ENCODE measurements at regions not wholly inside any gene's neighbourhood (a gene's known extent, or its start where the extent isn't known, plus 50 kb on each side); places are given as distances from the start of the nearest gene placed in this dataset.

DNA sequence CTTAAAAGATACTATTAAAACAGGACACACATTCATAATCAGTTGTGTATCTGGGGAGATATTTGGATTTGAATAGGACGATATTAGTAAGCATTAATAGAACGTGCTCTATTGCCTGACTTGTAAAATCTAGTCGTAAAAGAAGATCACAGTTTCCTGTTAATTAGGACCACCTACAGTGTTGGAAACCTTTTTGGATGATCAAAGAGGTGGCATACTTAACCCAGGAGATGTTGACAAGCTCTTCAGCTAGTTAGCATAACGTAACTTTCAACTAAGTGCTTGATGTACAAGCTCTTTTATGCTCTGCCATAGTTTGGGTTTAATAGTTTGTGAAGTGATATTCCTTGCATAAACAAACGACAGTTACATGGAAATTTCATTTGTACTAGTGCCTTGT, 293.3 kb upstream of the NR5A2 start:
- no peak for ATAC-seq (ENCODE audit: insufficient read depth, low read depth)
- TF ChIP-seq EZH2 (IDR thresholded peaks at IDR 0.05; ENCODE audit: borderline replicate concordance, low read depth, low read length, severe bottlenecking), result no peak
- TF ChIP-seq, protein P1, sequence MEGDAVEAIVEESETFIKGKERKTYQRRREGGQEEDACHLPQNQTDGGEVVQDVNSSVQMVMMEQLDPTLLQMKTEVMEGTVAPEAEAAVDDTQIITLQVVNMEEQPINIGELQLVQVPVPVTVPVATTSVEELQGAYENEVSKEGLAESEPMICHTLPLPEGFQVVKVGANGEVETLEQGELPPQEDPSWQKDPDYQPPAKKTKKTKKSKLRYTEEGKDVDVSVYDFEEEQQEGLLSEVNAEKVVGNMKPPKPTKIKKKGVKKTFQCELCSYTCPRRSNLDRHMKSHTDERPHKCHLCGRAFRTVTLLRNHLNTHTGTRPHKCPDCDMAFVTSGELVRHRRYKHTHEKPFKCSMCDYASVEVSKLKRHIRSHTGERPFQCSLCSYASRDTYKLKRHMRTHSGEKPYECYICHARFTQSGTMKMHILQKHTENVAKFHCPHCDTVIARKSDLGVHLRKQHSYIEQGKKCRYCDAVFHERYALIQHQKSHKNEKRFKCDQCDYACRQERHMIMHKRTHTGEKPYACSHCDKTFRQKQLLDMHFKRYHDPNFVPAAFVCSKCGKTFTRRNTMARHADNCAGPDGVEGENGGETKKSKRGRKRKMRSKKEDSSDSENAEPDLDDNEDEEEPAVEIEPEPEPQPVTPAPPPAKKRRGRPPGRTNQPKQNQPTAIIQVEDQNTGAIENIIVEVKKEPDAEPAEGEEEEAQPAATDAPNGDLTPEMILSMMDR (IDR thresholded peaks at IDR 0.05; ENCODE audit: borderline replicate concordance, extremely low read depth, low read length, poor library complexity, severe bottlenecking), result no peak
- Histone ChIP-seq H3K27ac (ENCODE audit: low read length) (no peak overlapping the region), H3K27me3 (ENCODE audit: insufficient read depth, low read length, poor library complexity) (no peaks in the 10 kb centered on the region), H3K4me3 (ENCODE audit: low read depth in 1 of 2, low read length in 2 of 2) (no peak overlapping the region), H4K20me1 (ENCODE audit: insufficient read depth, low read length) (no peaks in the 10 kb centered on the region), H3K4me1 (ENCODE audit: insufficient read depth, low read length) (no peaks in the 10 kb centered on the region), H3K36me3 (ENCODE audit: insufficient read depth, low read length) (no peaks in the 10 kb centered on the region), H3K4me2 (ENCODE audit: insufficient read depth, low read length) (no peak overlapping the region), H3K79me2 (ENCODE audit: insufficient read depth, low read length) (no peaks in the 10 kb centered on the region), H3K9me3 (ENCODE audit: insufficient read depth, low read length, severe bottlenecking) (no peaks in the 10 kb centered on the region), H2AFZ (ENCODE audit: low read depth, low read length) (no peak overlapping the region), H3K9ac (ENCODE audit: low read depth, low read length) (no peak overlapping the region)
- no peak for DNase-seq

DNA sequence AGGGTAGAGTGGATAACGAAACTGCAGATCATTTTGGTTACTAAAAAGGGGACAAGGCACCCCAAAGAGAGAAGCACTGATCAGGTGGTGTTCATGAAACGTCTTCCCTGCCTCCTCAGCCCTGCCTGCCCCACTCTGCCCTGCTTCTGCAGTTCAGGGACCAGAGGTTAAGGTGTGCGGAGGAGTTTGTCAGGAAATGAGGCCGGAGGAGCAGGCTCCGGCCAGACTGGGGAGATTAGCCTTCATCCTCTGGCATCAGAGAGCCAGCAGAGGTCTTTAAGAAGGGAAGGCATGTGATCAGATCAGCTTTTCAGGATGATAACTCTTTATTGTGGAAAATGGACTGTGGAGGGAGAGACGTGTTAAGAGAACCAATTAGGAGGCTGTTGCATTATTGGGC, 291.9 kb upstream of the NR5A2 start:
- no peaks in the 10 kb centered on the region for H3K36me3 ChIP-seq (ENCODE audit: insufficient read depth, low read length)
- no peak overlapping the region for H3K27ac ChIP-seq (ENCODE audit: low read length)
- DNase-seq (no peak), ATAC-seq (ENCODE audit: insufficient read depth, low read depth) (no peak)
- TF ChIP-seq, protein P1 (IDR thresholded peaks at IDR 0.05; ENCODE audit: borderline replicate concordance, extremely low read depth, low read length, poor library complexity, severe bottlenecking), result no peak
- TF ChIP-seq EZH2 (IDR thresholded peaks at IDR 0.05; ENCODE audit: borderline replicate concordance, low read depth, low read length, severe bottlenecking), result no peak
- no peak overlapping the region for H3K4me3 ChIP-seq (ENCODE audit: low read depth in 1 of 2, low read length in 2 of 2)
- H2AFZ ChIP-seq (ENCODE audit: low read depth, low read length), result no peak overlapping the region
- no peak overlapping the region for H3K9ac ChIP-seq (ENCODE audit: low read depth, low read length)
- H3K9me3 ChIP-seq (ENCODE audit: insufficient read depth, low read length, severe bottlenecking), result no peaks in the 10 kb centered on the region
- peaks cover 4% of the 10 kb centered on the region for H3K27me3 ChIP-seq (ENCODE audit: insufficient read depth, low read length, poor library complexity)
- no peaks in the 10 kb centered on the region for H4K20me1 ChIP-seq (ENCODE audit: insufficient read depth, low read length)
- no peaks in the 10 kb centered on the region for H3K4me1 ChIP-seq (ENCODE audit: insufficient read depth, low read length)
- no peaks in the 10 kb centered on the region for H3K79me2 ChIP-seq (ENCODE audit: insufficient read depth, low read length)
- H3K4me2 ChIP-seq (ENCODE audit: insufficient read depth, low read length), result no peak overlapping the region

- no peak overlapping the region for H3K4me3 ChIP-seq (ENCODE audit: low read depth in 1 of 2, low read length in 2 of 2)
- H2AFZ ChIP-seq (ENCODE audit: low read depth, low read length), result no peak overlapping the region
- H4K20me1 ChIP-seq (ENCODE audit: insufficient read depth, low read length), result no peaks in the 10 kb centered on the region
- no peak overlapping the region for H3K27ac ChIP-seq (ENCODE audit: low read length)
- DNase-seq (no peak), ATAC-seq (ENCODE audit: insufficient read depth, low read depth) (no peak)
- no peak overlapping the region for H3K4me2 ChIP-seq (ENCODE audit: insufficient read depth, low read length)
- no peaks in the 10 kb centered on the region for H3K79me2 ChIP-seq (ENCODE audit: insufficient read depth, low read length)
- H3K36me3 ChIP-seq (ENCODE audit: insufficient read depth, low read length), result no peaks in the 10 kb centered on the region
- peaks cover 4% of the 10 kb centered on the region for H3K27me3 ChIP-seq (ENCODE audit: insufficient read depth, low read length, poor library complexity)
- no peak overlapping the region for H3K9ac ChIP-seq (ENCODE audit: low read depth, low read length)
- H3K9me3 ChIP-seq (ENCODE audit: insufficient read depth, low read length, severe bottlenecking), result no peaks in the 10 kb centered on the region
- no peaks in the 10 kb centered on the region for H3K4me1 ChIP-seq (ENCODE audit: insufficient read depth, low read length)
- TF ChIP-seq, protein P1 (IDR thresholded peaks at IDR 0.05; ENCODE audit: borderline replicate concordance, extremely low read depth, low read length, poor library complexity, severe bottlenecking), result no peak
- TF ChIP-seq EZH2 (IDR thresholded peaks at IDR 0.05; ENCODE audit: borderline replicate concordance, low read depth, low read length, severe bottlenecking), result no peak
Observed at GRCh38 chr1:199736646-199737045, 290.9 kb upstream of the NR5A2 start.

DNA sequence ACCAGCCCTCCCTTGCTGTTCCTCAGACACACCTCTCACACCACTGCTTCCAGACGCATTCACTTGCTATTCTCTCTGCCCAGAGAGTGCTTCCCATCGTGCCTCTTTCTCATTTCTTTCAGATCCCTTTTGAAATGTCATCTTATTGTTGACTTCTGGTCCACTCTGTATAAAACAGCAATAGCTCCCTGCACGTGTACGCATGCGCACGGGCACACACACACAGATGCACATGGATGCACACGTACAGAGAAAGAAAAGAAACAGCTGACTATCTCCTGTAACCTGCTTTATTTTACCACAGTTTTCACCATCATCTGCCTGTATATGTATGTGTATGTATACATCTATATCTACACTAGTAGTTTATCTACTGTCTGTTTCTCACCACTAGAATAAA, 285.9 kb upstream of the NR5A2 start:
- DNase-seq (no peak), ATAC-seq (ENCODE audit: insufficient read depth, low read depth) (no peak)
- no peaks in the 10 kb centered on the region for H3K9me3 ChIP-seq (ENCODE audit: insufficient read depth, low read length, severe bottlenecking)
- no peak overlapping the region for H3K4me2 ChIP-seq (ENCODE audit: insufficient read depth, low read length)
- H2AFZ ChIP-seq (ENCODE audit: low read depth, low read length), result no peak overlapping the region
- H3K27me3 ChIP-seq (ENCODE audit: insufficient read depth, low read length, poor library complexity), result peaks cover 8% of the 10 kb centered on the region
- no peaks in the 10 kb centered on the region for H3K36me3 ChIP-seq (ENCODE audit: insufficient read depth, low read length)
- H3K4me3 ChIP-seq (ENCODE audit: low read depth in 1 of 2, low read length in 2 of 2), result no peak overlapping the region
- no peak overlapping the region for H3K27ac ChIP-seq (ENCODE audit: low read length)
- no peaks in the 10 kb centered on the region for H4K20me1 ChIP-seq (ENCODE audit: insufficient read depth, low read length)
- TF ChIP-seq, protein P1 (IDR thresholded peaks at IDR 0.05; ENCODE audit: borderline replicate concordance, extremely low read depth, low read length, poor library complexity, severe bottlenecking), result no peak
- TF ChIP-seq EZH2 (IDR thresholded peaks at IDR 0.05; ENCODE audit: borderline replicate concordance, low read depth, low read length, severe bottlenecking), result no peak
- no peaks in the 10 kb centered on the region for H3K4me1 ChIP-seq (ENCODE audit: insufficient read depth, low read length)
- no peaks in the 10 kb centered on the region for H3K79me2 ChIP-seq (ENCODE audit: insufficient read depth, low read length)
- H3K9ac ChIP-seq (ENCODE audit: low read depth, low read length), result no peak overlapping the region

All from DND-41 (cell line).